ENCODE measurements at regions not wholly inside any gene's neighbourhood (a gene's known extent, or its start where the extent isn't known, plus 50 kb on each side); places are given as distances from the start of the nearest gene placed in this dataset.

DNA sequence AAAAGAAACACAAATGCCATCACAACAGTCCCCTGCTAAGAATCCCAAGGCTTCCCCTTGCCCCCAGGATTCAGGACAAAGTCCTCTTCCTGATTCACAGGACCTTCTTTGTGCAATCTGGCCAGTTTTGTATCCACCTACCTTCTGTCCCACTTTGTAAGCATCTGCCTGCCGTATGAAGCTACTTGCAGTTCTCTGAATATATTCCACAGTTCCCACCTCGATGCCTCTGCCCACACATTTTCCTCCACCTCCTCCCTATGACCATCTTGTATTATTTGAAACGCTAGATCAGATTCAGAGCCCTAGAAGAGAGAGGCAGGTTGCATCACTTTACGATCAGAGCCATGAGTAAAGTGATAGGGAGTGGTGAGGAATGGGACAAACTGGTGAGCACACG is 159.2 kb upstream of the XYLT1 start:
- TF ChIP-seq, protein P1, sequence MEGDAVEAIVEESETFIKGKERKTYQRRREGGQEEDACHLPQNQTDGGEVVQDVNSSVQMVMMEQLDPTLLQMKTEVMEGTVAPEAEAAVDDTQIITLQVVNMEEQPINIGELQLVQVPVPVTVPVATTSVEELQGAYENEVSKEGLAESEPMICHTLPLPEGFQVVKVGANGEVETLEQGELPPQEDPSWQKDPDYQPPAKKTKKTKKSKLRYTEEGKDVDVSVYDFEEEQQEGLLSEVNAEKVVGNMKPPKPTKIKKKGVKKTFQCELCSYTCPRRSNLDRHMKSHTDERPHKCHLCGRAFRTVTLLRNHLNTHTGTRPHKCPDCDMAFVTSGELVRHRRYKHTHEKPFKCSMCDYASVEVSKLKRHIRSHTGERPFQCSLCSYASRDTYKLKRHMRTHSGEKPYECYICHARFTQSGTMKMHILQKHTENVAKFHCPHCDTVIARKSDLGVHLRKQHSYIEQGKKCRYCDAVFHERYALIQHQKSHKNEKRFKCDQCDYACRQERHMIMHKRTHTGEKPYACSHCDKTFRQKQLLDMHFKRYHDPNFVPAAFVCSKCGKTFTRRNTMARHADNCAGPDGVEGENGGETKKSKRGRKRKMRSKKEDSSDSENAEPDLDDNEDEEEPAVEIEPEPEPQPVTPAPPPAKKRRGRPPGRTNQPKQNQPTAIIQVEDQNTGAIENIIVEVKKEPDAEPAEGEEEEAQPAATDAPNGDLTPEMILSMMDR (IDR thresholded peaks at IDR 0.05): no peak
- TF ChIP-seq POLR2A (IDR thresholded peaks at IDR 0.05): no peak
- no peak for TF ChIP-seq POLR2AphosphoS5 (IDR thresholded peaks at IDR 0.05)

All from breast epithelium (tissue), 3 donors.